GM19372 (cell line): ENCODE measurements at regions not wholly inside any gene's neighbourhood (a gene's known extent, or its start where the extent isn't known, plus 50 kb on each side); places are given as distances from the start of the nearest gene placed in this dataset.
"Not testable (repeated sequence)": the region's sequence is repeated elsewhere in the genome, so short reads cannot be mapped to it uniquely, and the experiment has no call there.

Experiments
- ATAC-seq: cut with Tn5 transposase; IDR thresholded peaks from one replicate; pipeline ENCODE4 v1.9.1; 2021; ENCODE audit warnings: mild to moderate bottlenecking, low read depth, moderate library complexity; ENCODE audit not compliant: unreplicated experiment

- no peak for ATAC-seq
These were observed 691.4 kb downstream of the PCDH7 start for GRCh38 chr4:31411565-31411964.

- no peak for ATAC-seq
These were observed 695.5 kb downstream of the PCDH7 start for GRCh38 chr4:31415629-31416028.

- no peak for ATAC-seq
These were observed 696.3 kb downstream of the PCDH7 start for GRCh38 chr4:31416498-31416897.

DNA sequence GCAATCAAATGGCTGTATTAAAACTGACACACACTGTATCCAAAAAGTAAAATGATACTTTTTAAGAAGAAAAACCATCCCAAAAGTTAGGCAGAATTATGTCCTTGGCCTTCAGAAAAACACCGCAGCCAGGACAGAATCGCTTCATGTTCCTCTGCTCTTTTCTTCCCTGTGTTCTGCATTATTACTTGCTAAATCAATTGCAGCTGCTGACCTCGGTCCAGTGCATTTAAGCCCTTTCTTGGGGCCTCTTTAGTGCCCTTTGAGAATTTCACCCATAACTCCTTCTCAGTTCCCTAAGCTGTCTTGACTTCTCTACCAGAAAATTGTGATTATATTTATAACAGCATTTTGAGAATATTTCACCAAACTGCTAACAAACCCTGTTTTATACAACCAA lies 696.9 kb downstream of the PCDH7 start:
- no peak for ATAC-seq

DNA sequence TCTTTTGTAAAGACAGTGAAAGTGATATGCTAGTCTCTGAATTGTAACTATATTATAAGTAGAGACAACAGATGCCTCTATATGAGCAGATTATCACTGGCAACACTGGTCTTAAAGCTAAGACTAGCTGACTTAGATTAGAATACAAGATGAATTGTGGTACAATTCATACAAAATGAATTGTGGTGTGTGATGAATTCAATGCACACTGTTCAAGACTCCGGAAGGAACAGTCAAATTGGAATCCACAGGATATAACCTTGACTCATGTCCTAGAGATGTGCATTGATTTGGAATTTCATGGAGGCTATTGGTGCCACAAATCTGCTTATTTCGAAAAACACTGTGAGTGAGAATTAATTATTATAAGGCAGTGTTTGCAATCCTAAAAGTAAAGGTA lies 701.8 kb downstream of the PCDH7 start:
- no peak for ATAC-seq

DNA sequence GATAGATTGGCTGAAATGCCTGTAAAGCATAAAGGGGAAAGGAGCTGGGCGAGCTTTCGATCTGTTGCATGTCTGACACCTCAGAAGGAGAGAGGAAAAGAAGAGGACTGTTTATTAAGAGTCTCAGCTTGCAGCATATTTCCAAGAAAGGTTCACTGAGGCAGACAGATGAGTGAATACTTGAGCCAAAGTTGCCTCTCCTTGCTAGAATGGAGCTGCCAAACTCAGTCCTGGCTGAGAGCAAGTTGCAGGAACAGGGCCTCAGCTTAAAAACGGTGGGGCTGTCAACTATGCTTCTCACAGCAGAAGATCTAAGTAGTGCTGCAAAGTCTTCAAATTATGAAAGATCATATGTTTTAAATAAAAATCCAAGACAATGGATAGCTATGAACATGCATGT lies 707.5 kb downstream of the PCDH7 start:
- ATAC-seq = no peak

- ATAC-seq = no peak
These were observed 722.1 kb downstream of the PCDH7 start for GRCh38 chr4:31442236-31442635.

GRCh38 chr4:31445526-31445925 lies 725.4 kb downstream of the PCDH7 start:
- ATAC-seq = no peak

GRCh38 chr4:31455612-31456011 lies 735.4 kb downstream of the PCDH7 start:
- no peak for ATAC-seq

DNA sequence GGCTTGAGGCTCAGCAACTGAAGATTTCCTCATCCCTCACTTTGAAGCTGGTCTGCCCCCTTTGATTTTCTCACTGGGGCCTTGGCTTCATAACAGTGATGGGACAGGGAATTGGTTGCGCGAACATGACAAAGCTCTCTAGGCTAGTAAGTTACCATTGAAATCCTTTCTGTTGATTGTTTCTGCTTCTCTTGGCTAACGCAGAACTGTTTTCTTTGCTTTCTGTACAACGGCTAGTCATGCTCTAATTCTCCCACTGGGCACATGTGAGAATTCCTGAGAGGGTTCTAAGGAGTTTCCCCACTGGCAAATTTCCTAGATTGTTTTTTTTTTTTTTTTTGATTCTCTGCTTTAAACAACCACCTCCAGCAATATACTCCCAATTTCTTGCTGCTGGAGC lies 738.6 kb downstream of the PCDH7 start:
- no peak for ATAC-seq

GRCh38 chr4:31461421-31461820 lies 741.3 kb downstream of the PCDH7 start:
- no peak for ATAC-seq

GRCh38 chr4:31467781-31468180 lies 747.6 kb downstream of the PCDH7 start:
- ATAC-seq = no peak

DNA sequence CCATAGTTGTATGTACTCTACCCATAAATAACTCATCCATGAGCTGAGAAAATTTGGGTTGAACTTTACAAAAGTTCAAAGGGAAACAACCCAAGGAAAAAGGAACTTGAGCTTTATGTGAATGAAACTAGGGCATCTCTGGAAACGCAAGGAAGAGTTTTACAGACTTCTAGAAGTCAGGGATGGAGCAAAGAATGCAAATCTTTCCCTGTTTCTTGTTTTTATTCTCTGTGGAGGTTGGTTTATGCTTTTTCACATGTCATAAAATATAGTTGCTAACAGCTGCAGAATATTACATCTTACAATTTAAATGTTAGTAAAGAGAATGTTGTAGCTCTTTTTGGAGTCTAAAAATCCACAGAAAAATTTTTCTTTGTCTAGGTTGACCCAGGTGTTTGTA lies 754.1 kb downstream of the PCDH7 start:
- no peak for ATAC-seq

DNA sequence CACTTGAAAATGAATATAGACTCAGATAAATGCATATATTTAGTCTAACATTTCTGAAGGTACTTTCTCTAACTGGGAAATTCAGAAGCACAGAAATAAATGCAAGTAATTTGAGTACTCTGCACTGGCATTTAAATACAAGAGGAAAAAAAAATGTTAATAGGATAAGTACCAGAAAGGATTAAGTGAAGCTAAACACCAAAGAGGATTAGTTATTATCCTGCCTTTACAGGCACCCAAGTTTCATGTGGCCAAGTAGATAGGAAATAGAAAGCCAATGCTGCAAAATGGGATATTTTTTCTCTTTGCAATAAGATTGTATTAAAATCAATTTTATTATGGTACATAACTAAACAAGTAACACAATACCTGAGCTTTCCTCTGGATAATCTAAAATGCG lies 762.5 kb downstream of the PCDH7 start:
- ATAC-seq = no peak

- ATAC-seq = not testable (repeated sequence)
These were observed 779.0 kb downstream of the PCDH7 start for GRCh38 chr4:31499216-31499615.

DNA sequence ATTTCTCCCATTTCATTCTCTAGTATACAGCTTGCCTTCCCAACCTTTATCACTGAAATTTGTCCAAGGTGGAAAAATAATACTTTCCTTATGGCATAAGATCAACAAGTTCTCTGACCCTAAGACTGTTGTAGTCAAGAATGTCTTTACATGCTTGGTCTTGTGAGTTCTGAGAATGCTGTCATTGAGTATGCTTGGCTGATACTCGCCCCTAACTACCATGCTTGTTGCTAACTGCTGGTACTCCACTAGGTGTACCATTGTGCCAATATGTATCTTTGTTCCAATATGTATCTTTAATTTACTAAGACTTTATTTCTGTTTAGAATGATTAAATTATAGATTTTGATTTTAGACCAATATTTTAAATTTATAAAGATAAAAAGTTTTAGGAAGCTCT lies 796.4 kb downstream of the PCDH7 start:
- no peak for ATAC-seq

GRCh38 chr4:31518796-31519250 lies 798.7 kb downstream of the PCDH7 start:
- ATAC-seq = no peak

DNA sequence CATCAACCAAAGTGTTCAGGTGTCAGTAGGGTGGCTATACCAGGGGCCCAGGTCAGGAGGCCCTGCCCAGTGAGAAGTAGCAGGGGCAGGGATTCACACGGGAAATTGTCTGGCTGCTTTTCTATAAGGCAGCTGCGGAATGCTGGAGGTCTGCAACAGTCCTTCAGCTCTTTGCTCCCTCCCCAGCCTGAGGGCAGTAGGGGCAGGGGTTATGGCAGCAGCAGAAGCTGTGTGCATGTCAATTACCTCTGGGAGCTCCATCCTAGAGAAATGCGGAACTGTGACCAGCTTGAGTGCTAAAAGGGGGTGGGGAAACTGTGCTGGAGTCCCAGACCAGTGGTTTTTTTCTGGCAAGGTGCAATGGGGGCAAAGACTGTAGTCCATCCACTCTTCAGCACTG lies 810.4 kb downstream of the PCDH7 start:
- no peak for ATAC-seq

DNA sequence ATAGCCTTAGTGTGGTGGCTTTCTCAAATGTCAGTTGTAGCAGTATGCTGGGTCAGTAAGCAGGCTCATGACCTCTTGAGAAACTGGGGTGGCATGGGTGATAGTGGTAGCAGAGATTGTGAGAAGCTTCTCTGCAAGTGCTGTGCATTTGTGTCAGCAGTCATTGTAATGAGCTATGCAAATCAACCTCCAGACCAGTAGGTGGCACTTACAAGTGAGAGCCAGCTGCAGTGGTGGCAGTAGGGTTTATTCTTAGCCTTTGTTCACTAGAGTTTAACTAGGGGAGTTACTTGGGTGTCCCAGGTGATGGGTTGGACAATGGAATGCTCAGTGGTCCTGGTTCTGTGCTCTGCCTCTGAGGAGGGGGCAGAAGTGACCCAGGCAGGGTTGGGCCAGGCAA lies 818.7 kb downstream of the PCDH7 start:
- no peak for ATAC-seq

DNA sequence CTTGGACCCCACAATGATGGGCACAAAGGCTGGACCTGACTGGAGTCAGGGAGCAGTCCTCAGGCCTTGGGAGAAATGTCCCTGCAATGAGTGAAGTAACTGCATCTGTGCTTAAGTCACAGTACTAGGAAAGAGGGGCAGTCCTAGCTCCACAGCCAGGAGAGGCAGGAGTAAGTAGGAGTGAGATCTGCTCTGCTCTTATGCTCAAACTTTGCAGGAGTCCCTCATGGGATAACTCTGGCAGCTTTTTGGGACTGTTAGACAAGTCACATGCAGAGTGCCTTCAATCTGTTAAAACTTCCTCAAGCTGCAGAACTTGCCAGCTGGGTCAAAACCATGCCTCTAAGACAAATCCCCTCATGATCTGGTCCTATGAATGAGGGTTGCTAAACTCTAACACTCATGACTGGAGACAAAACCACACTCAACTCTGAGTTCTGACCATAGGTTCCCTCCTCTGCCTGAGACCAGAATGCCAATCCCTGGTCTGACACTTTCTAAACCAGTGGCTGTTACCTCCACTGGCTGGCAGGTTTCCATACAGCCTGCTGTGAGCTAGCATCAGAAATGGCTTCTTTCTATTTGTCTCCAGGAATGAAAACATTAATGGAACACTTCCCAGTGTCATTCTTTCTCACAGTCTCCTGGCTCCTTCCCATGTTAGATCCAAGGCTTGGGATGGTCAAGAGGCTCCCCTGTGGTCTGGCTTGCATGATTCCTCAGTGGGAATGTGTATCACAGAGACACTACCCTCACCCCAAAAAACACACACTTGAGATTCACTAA lies 819.3 kb downstream of the PCDH7 start:
- no peak for ATAC-seq

DNA sequence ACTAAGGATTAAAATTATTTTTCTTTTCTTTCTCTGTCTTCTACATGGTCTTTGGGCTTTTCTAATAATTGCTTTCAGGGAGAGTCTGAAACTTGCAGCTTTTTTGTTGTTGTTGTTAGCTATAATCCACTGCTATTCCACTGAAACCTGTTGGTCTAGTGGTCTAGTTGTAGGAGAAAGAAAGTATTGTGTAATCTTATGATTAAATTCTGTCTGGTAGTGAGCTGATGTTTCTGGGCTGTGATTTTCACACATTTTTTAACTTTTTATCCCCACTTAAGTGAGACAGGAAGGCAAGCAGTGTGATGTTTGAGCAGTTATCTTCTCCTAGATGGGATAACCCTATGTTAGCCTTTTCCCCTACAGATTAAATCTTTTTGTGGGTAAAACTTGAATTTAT lies 825.2 kb downstream of the PCDH7 start:
- ATAC-seq = no peak

DNA sequence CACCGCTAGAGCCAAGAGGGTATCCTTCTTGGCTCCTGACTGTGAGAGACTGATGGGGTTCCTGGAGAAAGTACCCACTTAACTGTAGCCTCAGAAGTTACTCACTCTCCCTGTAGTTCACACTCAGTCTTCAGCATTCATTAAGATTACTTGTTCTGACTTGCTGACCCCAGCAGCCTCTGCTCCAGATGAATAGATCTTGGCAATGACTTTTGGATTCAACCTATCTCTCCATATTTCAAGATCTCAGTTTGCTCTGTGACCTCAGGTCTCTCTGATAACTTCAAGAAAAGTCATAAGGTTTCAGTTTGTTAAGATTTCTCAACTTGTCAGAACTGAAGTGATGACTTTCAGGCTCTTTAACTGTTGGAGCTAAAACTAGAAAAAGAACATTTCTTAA lies 825.6 kb downstream of the PCDH7 start:
- ATAC-seq = no peak

- no peak for ATAC-seq
These were observed 827.9 kb downstream of the PCDH7 start for GRCh38 chr4:31548021-31548420.
